NCI-H1930 (cell line): ENCODE measurements at regions not wholly inside any gene's neighbourhood (a gene's known extent, or its start where the extent isn't known, plus 50 kb on each side); places are given as distances from the start of the nearest gene placed in this dataset.

Source experiments
- DNase-seq, 2 experiments: peaks; one replicate each; lab custom pipeline; 2025; lab: John Stamatoyannopoulos, UW

DNA sequence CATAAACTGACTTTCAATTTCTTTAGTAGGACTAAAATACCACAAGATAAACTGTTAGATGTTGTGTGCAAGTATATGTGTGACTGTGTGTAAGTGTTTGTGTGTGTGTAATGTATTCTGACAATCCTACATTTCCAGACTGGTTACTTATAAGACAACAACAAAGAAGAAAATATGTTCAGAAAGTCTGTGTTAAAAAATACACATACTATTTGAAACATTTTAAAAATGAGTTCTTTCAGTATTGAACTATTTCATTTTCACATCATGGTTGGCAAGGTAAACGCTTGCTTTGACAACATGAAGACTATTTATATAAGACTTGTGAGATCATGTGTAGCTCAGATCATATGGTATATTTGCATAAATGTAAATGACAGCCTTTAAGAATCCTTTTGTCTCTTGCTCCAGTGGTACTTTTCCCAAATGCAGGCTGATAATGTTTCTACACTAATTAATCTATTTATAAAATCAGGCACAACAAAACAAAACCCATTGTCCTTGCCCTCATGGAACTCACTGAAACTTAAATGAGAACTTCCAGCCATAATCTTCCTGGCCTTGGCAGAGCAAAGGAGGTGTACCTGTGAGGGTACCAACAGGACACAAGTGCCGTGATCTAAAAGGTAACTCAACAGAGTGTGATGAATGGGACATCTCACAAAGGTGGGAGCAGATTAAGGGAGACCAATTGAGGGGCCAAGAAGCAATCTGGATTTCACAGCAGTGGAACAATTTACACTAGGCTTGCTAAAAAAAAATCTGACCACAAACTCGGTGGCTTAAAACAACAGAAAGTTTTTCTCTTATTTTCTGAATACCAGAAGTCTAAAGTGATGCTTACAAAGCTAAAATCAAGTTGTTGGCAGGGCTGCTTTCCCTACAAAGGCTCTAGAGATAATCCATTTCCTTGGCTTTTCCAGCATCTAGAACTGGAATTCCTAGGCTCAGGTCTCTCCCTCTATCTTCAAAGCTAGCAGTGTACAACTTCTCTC, 349.0 kb downstream of the TBC1D4 start:
- DNase-seq, result no peak

GRCh38 chr13:75129331-75129730, 352.6 kb downstream of the TBC1D4 start:
- no peak for DNase-seq

GRCh38 chr13:75124415-75124814, 357.6 kb downstream of the TBC1D4 start:
- DNase-seq, result no peak

DNA sequence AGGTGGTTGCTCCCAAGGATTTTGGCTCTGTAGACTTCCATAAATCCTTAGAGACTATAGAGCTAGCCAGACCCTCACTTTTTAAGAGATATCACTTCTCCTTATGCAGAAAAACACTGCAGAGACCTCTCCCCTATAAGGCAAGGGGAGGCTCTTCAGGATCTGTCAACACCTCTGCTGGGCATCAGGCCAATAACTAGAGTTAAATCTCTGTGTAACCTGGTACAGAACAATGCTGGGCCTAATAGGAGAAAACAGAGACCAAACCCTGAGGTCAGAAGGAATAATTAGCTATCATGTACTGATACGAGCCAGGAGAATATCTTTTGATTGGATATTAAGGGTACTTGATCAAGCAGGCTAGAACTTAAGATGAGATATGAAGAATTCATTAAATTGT, 358.5 kb downstream of the TBC1D4 start:
- DNase-seq, result no peak

GRCh38 chr13:75120085-75120484, 361.9 kb downstream of the TBC1D4 start:
- DNase-seq, result no peak

GRCh38 chr13:75115171-75115570, 366.8 kb downstream of the TBC1D4 start:
- no peak for DNase-seq

DNA sequence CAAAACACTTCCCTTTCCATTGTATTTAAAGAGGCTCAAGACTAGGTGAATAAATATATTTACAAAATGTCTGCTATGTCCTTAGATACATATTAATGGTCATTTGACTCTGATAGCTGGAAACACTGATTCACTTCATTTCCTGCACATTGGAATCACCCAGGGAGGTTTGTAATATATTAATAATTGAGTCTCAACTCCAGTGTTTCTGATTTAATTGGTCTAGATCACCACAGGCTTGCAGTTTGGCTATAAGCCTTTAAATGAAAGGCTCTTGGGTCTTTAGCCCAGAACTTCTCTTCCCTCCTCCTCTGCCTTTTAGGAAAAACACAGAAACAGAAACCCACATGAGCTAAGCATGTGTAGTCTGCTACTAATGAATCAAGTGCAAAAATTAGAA, 378.0 kb downstream of the TBC1D4 start:
- DNase-seq, result no peak

- no peak for DNase-seq
These were observed 379.8 kb downstream of the TBC1D4 start for GRCh38 chr13:75102001-75102716.

DNA sequence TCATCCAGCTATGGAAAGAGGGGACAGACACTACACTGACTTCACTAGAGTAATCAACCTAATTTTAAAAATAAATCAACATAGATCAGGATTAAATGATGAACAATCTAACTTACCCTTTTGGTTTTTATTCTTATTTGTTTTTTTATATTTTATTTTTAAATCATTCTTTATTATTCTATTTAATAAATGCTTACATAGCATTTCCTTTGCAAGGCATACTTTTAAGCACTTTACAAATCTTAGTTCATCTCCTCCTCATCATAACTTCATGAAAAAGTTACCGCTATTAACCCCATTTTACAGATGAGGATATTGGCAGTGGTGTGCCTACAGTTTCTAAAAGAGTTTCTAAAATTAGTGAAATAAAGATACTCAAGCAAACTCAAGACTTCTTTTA, 380.6 kb downstream of the TBC1D4 start:
- no peak for DNase-seq

DNA sequence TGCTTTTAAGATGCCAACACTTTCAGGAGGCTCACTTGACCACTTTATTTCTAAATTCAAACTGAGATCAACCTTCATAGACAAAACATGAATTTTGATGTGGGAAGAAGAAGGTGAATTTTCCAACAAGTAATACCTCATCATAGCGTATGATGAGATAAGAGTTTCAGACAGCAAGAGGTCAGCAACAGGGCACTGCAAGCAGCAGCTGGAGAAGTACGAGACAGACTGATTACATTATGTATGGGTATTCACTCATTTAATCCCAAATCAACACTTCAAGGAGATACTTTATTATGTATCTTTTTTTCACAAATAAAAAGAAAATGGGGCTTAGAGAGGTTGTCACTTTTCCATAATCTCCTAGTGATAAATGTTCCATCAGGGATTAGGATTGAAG, 389.8 kb downstream of the TBC1D4 start:
- no peak for DNase-seq

GRCh38 chr13:75091718-75092117, 390.3 kb downstream of the TBC1D4 start:
- no peak for DNase-seq

DNA sequence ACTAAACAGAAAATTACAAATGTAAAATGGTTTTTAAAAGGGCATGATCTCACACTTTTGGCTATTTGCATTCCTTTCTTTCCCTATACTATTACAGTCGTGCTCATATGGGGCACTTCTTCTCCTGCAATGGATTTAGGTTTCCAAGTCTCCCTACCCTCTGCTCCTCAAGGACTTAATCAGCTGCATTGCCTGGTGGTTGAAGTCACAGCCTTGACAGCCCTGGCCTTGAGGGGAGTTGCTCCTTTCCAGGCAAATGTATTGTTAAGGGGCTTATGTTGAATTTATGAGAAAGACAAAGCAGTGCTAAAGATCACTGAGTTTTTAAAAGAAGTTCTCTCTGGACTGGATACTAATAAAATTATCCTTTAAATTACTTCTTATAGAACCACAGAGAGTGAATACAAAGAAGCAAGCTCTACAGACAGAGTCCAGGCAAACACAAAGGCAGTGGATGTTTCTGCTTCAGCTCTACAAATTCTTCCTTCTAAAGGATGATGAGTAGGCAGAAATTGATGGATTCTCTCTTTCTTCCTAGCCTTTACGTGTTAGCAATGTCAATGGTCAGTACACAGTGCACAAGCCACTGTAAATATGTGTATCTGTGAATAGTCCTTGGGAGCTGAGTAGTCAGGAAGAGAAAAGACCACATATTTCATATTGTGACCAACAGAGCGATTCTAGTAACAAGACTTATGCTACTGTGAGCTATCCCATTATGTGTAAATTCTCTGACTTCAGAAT, 390.9 kb downstream of the TBC1D4 start:
- DNase-seq, result no peak

- no peak for DNase-seq
These were observed 393.1 kb downstream of the TBC1D4 start for GRCh38 chr13:75088915-75089314.

GRCh38 chr13:75079226-75079625, 402.7 kb downstream of the TBC1D4 start:
- no peak for DNase-seq

- DNase-seq, result no peak
These were observed 405.5 kb downstream of the TBC1D4 start for GRCh38 chr13:75076476-75076875.

DNA sequence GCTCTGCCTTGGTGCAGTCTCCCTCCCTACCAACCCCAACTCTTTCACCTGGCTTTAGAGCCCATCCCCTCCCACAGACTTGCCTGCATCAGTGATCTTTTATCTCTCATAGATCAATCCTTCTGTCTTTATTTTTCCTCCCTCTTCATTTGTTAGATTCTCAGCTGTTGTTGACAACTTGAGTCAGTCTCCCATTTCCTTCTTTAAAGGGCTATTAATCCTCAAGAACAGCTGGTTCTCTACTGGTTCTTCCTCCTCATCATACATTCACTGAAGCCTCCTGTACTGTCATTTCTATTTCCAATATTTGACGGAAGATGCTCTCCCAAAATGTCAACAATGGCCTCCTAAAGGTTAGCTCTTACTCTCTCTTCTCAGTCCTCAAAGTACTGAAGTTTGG, 408.2 kb downstream of the TBC1D4 start:
- DNase-seq, result no peak

GRCh38 chr13:75072891-75073290, 409.1 kb downstream of the TBC1D4 start:
- no peak for DNase-seq

GRCh38 chr13:75072368-75072767, 409.6 kb downstream of the TBC1D4 start:
- no peak for DNase-seq

DNA sequence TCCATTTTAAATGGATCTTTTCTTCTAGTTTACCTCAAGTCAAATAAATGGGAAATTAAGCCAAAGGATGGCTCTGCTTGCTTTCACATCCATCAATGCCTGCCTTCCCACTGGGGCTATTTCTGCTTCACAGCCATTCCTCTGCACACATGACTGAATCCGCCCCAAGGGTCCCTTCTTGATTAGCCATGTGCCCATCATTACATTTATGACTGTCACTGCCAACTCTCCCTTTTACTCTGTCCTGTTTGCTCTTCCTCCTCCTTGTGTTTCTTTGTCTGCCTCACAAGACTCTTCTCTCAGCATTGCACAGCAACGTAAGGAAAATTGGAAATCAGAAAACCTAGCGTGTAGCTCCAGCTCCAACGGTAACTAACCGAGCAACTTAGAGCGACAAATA, 410.2 kb downstream of the TBC1D4 start:
- DNase-seq, result no peak

- no peak for DNase-seq
These were observed 410.6 kb downstream of the TBC1D4 start for GRCh38 chr13:75071395-75071794.

DNA sequence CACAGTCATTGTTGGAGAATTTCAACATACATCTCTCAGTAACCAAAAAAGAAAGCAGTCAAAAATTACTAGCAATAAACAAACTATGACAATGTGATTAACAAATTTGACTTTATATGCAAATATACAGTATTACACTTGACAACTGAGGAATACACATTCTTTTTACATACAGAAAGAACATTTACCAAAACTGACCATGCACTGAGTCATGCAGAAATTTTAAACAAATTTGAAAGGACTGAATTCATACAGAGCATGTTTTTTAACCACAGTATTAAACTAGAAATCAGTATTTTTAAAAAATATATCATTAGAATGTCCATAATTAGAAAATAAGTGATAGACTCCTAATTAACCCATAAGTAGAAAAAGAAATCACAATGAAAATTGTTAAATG, 420.1 kb downstream of the TBC1D4 start:
- DNase-seq, result no peak

- no peak for DNase-seq
These were observed 426.7 kb downstream of the TBC1D4 start for GRCh38 chr13:75055296-75055695.

DNA sequence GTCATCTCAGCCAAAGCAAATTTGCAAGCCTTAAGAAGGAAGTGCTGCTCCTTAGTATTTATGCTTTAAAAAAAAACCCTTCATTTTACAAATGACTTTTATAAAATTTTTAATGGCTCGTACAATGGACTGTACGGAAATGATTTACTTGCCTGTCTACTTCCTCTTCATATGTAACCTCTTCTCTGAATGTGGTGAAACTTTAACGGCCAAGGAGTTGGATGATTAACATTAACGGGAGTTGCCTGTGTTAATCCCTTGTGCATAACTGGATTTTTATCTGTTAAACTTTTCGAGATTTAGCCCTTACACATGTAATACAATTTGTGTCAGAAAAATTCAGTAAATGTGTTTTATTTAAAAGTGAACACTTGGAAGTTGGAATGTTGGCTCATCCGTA, 429.4 kb downstream of the TBC1D4 start:
- DNase-seq, result no peak
